HG02610 (cell line): ENCODE measurements at regions not wholly inside any gene's neighbourhood (a gene's known extent, or its start where the extent isn't known, plus 50 kb on each side); places are given as distances from the start of the nearest gene placed in this dataset.
"Not testable (repeated sequence)": the region's sequence is repeated elsewhere in the genome, so short reads cannot be mapped to it uniquely, and the experiment has no call there.

Experiments used
- ATAC-seq: cut with Tn5 transposase; IDR thresholded peaks from one replicate; pipeline ENCODE4 v1.9.1; 2021; ENCODE audit warnings: mild to moderate bottlenecking, moderate library complexity; ENCODE audit not compliant: unreplicated experiment

GRCh38 chr13:59368693-59369092 is 795.0 kb downstream of the DIAPH3 start:
- ATAC-seq = no peak

- ATAC-seq = no peak
Observed at GRCh38 chr13:59371229-59371628, 792.5 kb downstream of the DIAPH3 start.

GRCh38 chr13:59373341-59373740 is 790.4 kb downstream of the DIAPH3 start:
- no peak for ATAC-seq

GRCh38 chr13:59374691-59375090 is 789.0 kb downstream of the DIAPH3 start:
- ATAC-seq = no peak

- ATAC-seq = no peak
Observed at GRCh38 chr13:59384154-59384553, 779.6 kb downstream of the DIAPH3 start.

GRCh38 chr13:59391696-59392095 is 772.0 kb downstream of the DIAPH3 start:
- ATAC-seq = peak; percentile 98

- no peak for ATAC-seq
Observed at GRCh38 chr13:59392328-59392727, 771.4 kb downstream of the DIAPH3 start.

GRCh38 chr13:59394496-59394895 is 769.2 kb downstream of the DIAPH3 start:
- ATAC-seq = no peak

- no peak for ATAC-seq
Observed at GRCh38 chr13:59398127-59398526, 765.6 kb downstream of the DIAPH3 start.

GRCh38 chr13:59398661-59399060 is 765.1 kb downstream of the DIAPH3 start:
- ATAC-seq = no peak

GRCh38 chr13:59399513-59399912 is 764.2 kb downstream of the DIAPH3 start:
- no peak for ATAC-seq

GRCh38 chr13:59404331-59404730 is 759.4 kb downstream of the DIAPH3 start:
- no peak for ATAC-seq

- not testable (repeated sequence) for ATAC-seq
Observed at GRCh38 chr13:59407251-59407650, 756.5 kb downstream of the DIAPH3 start.

- no peak for ATAC-seq
Observed at GRCh38 chr13:59408738-59409137, 755.0 kb downstream of the DIAPH3 start.

GRCh38 chr13:59409211-59409610 is 754.5 kb downstream of the DIAPH3 start:
- ATAC-seq = no peak

GRCh38 chr13:59409634-59410200 is 754.0 kb downstream of the DIAPH3 start:
- ATAC-seq = no peak

- peak; percentile 97 for ATAC-seq
Observed at GRCh38 chr13:59413126-59413525, 750.6 kb downstream of the DIAPH3 start.

GRCh38 chr13:59414006-59414405 is 749.7 kb downstream of the DIAPH3 start:
- ATAC-seq = no peak

- ATAC-seq = no peak
Observed at GRCh38 chr13:59415498-59415897, 748.2 kb downstream of the DIAPH3 start.

- ATAC-seq = no peak
Observed at GRCh38 chr13:59416561-59416960, 747.2 kb downstream of the DIAPH3 start.

- no peak for ATAC-seq
Observed at GRCh38 chr13:59422646-59423045, 741.1 kb downstream of the DIAPH3 start.

GRCh38 chr13:59423708-59424340 is 739.9 kb downstream of the DIAPH3 start:
- ATAC-seq = no peak

- ATAC-seq = no peak
Observed at GRCh38 chr13:59424661-59425060, 739.1 kb downstream of the DIAPH3 start.
